ENCODE measurements at regions not wholly inside any gene's neighbourhood (a gene's known extent, or its start where the extent isn't known, plus 50 kb on each side); places are given as distances from the start of the nearest gene placed in this dataset.

DNA sequence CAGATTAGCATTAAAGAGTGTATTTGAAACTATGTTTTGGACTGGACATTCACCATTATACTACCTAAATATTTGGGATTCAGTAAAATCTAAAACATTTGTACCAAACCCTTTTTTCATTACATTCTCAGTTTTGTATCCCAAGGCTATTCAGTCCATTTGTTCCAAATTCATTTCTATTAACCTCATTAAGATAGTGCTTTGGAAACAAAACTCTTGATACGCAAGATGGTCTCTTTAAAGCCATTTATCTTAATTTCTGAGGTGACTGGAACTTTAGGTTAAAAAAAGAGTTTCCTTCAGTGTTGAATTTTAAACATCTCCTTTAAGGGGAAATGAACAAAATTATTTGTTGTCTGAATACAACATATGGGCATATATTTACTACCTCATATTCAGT is 702.5 kb upstream of the GRAMD2B start:
- DNase-seq = no peak

DNA sequence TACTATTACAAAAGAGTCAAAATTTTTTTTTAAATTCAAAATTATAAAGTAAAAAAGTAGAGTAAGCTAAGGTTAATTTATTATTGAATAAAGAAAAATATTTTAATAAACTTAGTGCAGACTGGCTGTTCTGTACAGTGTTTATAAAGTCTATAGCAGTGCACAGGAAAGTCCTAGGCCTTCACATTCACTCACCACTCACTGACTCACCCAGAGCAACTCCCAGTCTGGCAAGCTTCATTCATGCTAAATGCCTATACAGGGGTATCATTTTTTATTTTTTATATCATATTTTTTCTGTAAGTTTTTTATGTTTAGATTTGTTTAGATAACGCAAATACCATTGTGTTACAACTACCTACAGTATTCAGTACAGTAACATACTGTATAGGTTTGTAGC is 700.7 kb upstream of the GRAMD2B start:
- DNase-seq = no peak

DNA sequence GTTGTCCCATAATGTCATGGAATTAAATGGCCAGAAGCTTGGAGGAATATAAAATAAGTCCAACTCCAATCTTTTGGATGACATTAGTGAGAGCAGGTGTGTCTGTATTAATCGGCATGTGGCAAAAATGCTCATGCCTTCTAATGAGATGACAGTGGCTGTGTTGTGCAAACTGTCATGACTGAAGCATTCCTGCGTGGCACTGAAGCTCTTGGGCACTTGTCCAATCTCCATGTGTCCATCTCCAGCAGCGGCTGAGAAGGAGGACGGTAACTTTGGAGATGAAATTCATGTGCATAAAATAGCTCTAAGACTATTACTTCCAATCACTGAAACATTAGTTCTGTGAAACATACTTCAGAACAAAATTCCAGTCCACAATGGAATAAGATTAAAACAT is 697.5 kb upstream of the GRAMD2B start:
- no peak for DNase-seq

DNA sequence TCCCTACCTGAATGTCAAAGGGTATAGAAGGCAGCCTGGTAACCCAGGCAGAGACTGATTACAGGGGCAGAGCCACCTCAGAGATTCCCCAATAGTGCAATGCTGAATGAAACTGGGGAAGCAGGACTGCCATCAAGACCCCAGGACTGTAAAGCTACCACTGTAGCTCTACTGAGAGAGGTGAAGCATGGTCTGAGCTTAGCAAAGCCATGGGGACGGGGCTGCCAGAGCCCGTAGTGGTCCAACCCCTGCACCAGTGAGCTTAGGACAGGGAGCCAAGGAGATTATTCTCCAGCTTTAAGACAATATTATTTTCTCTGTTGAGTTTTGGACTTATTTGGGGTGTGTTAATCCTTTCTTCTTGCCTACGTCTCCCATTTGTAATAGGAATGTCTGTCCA is 679.3 kb upstream of the GRAMD2B start:
- DNase-seq = no peak

DNA sequence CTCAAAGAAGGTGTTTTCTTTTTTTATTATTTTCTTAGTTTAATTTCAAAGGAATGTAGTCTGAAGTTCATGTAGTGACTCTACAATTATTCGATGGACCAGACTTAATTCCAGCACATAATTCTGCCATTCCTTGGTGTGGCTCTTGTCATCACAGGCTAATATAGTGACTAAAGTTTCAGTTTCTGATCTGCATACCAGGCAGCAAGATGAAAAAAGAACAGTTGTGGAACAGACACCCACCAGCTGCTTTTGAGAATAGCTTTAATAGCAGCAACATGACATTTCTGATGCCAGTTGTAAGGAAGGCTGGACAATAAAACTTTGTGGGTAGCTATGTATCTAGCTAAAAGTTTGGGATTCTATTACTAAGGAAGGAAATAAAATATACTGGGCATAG is 676.3 kb upstream of the GRAMD2B start:
- no peak for DNase-seq

DNA sequence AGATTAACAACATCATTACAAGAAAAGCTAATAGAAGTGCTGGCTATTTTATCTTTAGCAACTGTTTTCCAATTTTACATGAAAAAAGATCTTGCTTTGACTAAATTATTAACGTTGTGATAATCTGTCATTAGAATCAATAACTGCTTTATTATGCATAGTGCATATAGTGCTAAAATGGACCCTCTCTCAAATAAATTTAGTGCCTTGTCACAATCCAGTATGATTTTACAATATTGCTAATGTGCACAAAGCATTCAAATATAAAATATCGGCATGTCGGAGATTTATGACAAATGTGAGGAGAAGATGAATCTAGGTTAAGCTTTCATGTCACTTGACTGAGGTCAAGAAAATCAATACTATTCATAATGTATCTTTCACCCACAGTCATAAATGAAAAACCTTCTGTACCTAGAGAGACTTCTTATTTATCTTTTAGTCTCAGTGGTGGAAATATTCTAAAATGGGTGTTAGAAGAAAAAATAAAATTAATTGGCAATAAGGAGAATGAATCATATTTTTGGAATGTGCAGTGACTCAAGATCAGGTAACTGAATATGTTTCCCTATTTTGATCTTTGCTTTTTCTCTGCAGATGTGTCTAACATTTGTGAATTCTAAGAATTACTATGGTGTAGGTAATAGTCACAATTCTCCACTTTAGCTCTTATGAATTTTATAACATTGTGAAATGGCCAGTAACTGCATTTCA is 672.9 kb upstream of the GRAMD2B start:
- DNase-seq = no peak

DNA sequence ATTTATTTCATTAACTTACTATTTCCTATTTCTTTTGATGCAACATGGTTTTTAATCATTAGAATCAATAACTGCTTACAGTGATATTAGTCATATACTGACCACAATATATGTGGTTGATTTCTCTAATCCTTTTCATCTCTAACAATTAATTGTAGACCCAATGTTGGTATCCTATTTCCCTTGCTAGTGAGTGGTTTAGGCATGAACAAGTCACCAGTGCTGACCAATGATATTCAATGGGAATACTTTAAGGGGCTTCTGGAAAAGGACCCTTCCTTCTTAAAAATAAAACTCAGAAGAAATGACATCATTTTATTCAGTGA is 672.4 kb upstream of the GRAMD2B start:
- no peak for DNase-seq

DNA sequence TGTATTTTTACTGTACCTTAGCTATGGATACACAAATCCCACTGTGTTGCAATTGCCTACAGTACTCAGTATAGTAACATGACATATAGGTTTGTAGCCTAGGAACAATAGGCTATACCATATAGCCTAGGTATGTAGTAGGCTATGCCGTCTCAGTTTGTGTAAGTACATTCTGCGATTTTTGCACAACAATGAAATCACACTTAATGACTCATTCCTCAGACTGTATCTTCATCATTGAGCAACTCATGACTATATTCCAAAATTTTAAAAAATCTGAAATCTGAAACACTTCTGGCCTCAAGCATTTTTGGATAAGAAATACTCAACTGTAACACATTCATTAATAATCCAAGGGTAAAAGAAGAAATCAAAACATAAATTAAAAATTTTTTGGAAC is 666.8 kb upstream of the GRAMD2B start:
- no peak for DNase-seq

DNA sequence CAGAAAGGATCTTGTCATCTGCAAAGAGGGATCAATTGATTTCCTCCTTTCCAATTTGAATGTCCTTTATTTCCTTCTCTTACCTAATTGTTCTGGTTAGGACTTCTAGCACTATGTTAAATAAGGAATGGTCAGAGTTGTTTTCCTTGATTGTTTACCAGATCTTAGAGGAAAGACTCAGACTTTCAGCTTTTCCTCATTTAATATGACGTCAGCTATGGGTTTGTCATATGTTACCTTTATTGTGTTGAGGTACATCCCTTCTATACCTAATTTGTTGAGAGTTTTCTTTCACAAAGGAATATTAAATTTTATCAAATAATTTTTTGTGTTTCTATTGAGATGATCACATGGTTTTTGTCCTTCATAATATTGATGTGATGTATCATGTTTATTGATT is 656.5 kb upstream of the GRAMD2B start:
- DNase-seq = no peak

DNA sequence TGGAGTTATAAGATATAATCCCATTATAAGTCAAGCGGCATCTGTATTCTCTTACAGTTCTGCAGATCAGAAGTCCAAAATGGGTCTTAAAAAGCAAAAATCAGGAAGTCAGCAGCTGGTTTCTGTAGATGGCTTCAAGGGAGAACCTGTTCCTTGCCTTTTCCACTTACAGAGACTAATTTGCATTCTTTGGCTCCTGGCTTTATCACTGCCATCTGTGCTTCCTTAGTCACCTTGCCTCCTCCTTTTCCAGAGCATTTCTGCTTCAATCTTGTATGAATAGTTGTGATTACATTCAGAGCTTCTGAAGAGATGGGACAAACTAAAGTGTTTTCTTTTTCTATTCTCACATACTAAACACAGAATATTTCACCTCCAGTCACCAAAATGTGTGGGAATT is 647.3 kb upstream of the GRAMD2B start:
- DNase-seq = no peak

DNA sequence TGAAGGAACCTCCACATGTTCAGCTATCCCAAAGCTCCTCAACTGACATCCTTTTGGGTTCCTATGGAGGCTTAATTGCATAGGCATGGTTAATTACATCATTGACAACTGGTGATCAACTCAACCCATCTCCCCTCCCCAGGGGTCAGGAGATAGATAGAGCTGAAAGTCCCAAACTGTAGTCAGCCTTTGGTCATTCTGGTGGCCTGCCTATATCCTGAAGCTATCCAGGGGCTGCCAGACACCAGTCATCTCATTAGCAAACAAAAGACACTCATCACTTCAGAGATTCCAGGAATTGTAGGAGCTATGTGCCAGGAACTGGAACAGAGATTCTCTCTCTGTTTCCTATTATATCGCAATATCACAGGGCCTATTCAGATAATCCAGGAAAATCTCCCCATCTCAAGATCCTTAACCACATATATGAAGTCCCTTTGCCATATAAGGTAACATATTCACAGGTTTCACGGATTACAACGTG is 646.5 kb upstream of the GRAMD2B start:
- DNase-seq = no peak

DNA sequence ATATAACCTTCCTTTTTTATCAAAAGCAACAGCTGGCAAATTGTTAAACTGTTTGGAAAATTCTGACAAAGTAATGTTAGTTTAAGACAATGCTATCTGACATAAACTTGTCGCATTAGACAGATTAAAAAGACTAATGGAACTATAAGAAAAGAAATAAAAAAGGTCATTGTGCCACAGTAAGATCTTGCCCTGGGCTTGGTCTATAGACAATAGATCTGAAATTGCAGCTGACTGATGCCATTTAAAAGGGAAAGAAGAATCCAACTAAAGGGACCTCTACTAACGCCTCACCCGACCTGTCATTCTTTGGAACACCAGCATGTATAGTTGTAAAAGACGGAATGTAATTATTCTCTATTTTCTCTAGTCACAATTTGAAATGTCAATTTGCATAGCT is 644.4 kb upstream of the GRAMD2B start:
- DNase-seq = no peak

DNA sequence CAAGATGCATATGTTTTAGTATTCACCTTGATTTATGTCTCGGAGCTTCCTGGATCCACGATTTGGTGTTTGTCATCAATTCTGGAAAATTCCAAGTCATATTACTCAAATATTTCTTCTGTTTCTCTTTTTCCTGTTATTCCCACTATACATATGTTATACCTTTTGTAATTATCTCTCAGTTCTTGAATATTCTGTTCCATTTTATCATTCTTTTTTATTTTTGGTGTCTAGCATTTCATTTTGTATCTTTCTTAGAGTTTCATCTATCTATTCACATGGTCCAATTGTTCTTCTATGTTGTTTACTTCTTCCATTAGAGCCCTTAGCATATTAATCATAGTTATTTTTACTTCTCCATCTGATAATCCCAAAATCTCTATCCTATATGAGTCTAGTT is 637.8 kb upstream of the GRAMD2B start:
- no peak for DNase-seq

DNA sequence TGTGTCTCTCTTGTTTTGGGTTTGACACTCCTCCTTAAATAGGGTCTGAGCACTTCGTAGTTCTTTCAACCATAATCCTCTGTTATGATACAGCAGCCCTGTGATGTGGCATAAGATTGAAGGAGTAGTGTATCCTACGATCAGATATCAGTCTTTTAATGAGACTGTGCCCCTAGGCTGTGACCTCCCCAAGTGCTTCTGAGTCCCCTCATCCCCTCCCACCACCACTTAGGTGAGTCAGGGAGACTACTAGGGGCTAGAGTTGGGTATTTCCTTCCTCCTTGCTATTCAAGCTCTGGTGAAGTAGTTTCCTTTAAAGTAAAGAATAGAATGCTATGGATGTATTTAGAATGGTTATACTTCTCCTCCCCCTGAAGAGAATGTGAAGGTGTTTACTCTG is 637.2 kb upstream of the GRAMD2B start:
- DNase-seq = no peak

DNA sequence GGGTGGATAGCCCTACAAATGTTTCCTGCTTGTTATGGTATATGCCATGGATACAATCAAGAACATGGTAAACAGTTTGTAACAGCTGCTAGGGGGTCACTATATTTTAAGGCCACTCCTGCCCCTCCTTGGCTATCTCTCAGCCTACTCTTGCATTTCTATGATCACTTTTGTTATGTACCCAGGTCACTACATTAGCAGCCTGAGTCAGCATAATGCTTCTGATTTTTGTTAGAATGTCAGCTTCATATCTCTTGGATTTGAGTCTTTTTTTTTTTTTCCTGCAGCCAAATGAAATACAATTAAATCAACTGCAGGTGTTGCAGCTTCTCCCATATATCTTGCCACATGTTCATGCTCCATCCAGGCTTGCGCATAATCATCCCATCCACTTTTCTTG is 629.7 kb upstream of the GRAMD2B start:
- no peak for DNase-seq

DNA sequence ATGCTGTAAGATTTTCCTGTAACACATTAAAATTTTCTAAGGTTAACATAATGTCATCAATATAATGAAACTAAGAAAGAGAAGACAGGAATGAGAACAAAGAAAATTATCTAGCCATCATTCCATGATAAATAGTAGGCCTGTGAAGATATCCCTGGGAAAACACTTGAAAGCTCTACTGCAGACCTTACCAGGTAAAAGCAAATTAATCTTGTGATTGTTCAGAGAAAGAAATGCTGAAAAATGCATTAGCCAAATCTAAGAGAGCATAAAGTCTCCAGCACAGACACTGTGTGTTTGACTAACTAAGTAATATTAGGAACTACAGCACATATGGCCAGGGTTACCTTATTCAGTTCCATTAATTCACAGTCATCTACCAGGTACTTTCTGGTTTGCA is 628.3 kb upstream of the GRAMD2B start:
- no peak for DNase-seq

DNA sequence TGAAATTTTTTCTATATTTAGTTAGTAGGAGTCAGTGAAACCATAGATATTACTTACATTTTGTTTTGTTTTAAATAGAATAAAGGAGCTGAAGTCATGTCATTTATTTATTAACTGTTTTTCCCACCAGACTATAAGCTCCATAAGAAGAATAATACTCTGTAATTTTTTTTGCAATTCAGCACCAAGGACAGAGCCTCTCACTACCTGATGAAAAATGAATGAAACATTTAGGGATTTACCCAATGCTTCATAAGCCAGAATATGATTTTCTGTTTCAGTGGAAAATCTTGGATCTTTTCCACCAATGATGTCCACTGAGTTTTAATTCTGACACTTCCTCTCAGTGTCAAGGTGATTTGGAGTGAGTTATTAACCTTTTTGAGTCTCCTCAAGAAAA is 624.9 kb upstream of the GRAMD2B start:
- DNase-seq = no peak

DNA sequence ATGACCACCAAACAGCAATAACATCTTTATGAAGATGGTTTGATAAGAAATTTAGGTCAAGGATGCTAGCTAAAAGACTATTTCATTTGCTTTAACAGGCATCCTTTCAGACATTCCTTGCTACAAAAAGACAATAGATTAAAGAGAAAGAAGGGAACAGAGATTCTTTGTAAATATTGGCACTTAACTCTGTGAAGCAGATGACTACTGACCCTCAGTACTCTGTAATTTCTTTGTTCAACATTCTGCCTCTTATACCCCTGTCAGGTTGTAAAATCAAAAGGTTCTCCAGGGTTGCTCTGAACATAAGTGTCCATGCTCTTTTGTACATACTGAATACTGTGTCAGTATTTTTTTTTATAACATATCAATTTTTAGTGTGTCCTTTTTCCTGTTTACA is 610.6 kb upstream of the GRAMD2B start:
- DNase-seq = no peak

DNA sequence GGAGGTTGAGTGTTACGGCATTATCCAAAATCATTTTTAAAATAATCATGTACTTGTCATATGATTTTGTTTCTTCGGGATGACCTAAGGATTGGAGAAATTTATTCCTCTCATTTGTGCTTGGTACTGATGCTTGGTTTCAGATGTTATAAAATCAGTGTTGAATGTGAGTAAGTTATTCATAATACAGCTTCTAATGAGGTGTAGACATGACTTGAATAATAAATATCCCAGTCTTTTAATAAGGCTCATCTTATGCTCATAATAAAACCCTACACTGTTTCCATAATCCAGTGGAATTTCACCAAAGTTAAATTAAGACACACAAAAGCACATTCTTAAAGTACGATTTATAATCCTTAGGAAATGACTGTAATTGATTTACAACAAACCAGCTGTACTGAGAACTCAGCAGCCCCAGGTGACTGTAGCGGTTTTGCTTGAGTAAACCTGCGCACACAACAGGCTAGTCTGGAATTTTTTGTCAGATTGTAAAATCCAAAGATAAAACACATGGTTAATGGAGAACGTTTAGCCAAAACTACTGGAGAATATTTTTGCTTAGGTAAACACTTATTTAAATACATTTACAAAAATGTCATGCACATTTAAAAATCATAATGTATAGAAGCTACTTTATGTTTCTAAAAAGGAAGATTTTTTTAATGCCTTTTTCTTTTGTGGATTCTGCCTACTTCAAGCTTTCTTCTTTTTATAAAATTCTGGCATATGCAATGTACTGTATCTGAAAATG is 609.8 kb upstream of the GRAMD2B start:
- DNase-seq = no peak

DNA sequence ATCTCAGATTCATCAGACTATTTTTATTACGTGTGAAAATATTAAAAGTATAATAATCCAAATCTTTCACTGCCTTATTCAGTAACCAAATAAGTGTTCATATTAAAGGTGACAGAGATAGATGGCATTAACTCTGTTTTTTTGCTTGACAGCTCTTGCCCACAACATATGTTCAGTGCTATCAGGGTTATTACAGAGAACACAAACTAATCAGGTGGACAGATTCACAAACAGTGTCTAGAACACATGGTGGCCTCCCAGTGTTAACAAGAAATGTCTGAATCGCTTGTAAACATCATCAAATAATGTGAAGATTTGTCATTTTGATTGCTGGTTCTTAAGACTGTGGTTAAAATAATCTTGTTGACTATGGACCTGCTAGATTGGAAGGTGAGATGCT is 609.1 kb upstream of the GRAMD2B start:
- DNase-seq = no peak

DNA sequence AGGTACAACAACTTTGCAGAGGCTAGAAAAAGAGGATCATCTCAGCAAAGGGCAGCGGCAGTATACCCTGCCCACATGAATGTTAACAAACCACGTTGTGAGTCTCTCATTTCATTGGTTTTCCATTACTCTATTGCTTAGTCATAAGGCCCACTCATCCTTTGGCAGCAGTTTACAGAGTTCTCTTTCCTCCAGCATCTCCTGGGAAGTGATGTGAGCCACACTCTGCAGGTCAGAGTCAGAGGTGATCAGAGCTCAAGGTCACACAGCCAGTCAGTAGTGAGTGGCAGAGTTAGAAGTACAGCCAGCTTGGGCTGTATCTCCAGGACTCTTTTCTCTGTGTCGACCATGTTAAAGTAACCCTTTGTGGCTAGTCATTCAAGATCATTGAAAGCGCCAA is 599.6 kb upstream of the GRAMD2B start:
- no peak for DNase-seq

DNA sequence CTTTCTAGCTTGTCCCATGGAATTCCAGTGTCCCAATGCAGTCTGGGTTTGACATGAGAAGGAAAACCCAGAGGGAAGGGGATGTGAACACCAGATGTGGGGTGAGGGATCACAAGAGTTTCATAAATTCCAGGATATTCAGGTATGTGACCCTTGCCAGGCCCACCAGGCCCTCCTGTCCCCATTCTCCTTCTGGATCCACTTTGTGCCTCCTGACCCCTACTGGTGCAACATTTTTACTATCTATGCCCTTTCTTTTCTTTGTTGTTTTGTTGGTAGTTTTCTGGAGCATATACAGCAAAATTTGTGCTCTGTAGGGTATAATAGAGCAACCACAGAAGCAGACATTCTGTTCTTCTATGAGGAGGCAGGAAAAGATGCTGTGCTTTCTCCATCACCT is 597.0 kb upstream of the GRAMD2B start:
- DNase-seq = no peak

DNA sequence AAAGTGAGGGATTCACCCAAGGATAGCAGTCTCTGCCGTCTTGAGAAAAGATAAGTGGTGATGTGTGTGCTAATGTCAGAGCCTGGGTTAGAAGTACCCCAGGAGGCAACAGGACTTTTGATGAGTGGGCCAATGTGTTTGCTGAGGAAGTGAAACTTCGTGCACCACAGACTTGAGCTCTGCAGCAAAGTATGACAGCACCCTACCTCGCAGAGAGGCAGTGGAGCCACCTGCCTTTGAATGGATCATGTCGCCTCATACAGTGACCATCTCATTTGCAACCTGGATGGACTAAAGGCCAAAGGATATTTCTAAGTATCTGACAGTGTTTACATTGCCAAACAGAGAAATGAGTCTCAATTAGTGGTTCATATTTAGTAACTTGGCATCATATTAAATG is 593.9 kb upstream of the GRAMD2B start:
- DNase-seq = no peak

DNA sequence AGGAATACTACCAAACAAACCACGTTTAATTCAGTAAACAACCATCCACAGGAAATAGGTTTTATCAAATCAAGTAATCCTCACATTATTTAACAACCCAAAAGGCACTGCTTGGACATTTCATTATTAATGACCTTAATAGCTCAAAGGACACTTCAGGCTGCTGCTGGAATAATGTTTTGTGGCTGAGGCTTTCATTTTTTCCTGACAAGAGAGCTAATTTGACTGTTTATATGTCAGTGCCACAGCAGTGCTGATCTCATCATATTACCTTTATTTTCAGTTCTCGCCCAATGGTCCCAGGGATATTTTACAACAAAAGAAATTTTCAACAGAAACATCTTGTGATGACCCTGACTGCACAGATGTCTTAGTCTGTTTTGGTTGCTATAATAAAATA is 589.8 kb upstream of the GRAMD2B start:
- DNase-seq = no peak

All from SW 1271 (cell line).